Heart left ventricle (tissue), 16 donors: ENCODE measurements at regions not wholly inside any gene's neighbourhood (a gene's known extent, or its start where the extent isn't known, plus 50 kb on each side); places are given as distances from the start of the nearest gene placed in this dataset.

Source experiments
- ATAC-seq, 4 donors: fragments of 200-7000 bp; cut with Tn5 transposase; one replicate each; pipeline ENCODE4 v1.9.1; 2020 to 2022; ENCODE audit warnings: moderate library complexity in 4 of 4, mild to moderate bottlenecking in 3 of 4, moderate number of reproducible peaks in 1 of 4
- DNase-seq, 5 donors: peaks; one replicate each; pipeline ENCODE4 v3.0.0-alpha.2; 2020
- H3K27ac ChIP-seq, 12 donors: fragments of 200-600 bp; sonication (generic) in 4 of 12; one replicate each; pipeline versions ENCODE4 v1.5.0 to v1.8.0; 2016 to 2022; ENCODE audit warnings: mild to moderate bottlenecking in 2 of 12
- H3K27me3 ChIP-seq, 9 donors: fragments of 200-600 bp; sonication (generic) in 2 of 9; one replicate each; pipeline versions ENCODE4 v1.5.1 to v1.8.0; 2016 to 2022; ENCODE audit warnings: mild to moderate bottlenecking in 3 of 9
- H3K36me3 ChIP-seq, 9 donors: fragments of 200-600 bp; sonication (generic) in 2 of 9; one replicate each; pipeline versions ENCODE4 v1.5.0 to v1.8.0; 2018 to 2022; ENCODE audit warnings: mild to moderate bottlenecking in 2 of 9
- H3K4me1 ChIP-seq, 12 donors: fragments of 200-600 bp; sonication (generic) in 4 of 12; one replicate each; pipeline versions ENCODE4 v1.5.0 to v1.8.0; 2016 to 2022; ENCODE audit warnings: mild to moderate bottlenecking in 3 of 12
- H3K4me3 ChIP-seq, 12 donors: fragments of 200-600 bp; sonication (generic) in 4 of 12; one replicate each; pipeline versions ENCODE4 v1.5.0 to v1.8.0; 2017 to 2022; ENCODE audit warnings: mild to moderate bottlenecking in 9 of 12, moderate library complexity in 4 of 12
- H3K9me3 ChIP-seq, 12 donors: fragments of 200-600 bp; sonication (generic) in 4 of 12; one replicate each; pipeline versions ENCODE4 v1.5.0 to v1.8.0; 2016 to 2022; ENCODE audit warnings: mild to moderate bottlenecking in 1 of 12
- POLR2A ChIP-seq, 2 donors: fragments of 450-650 bp; IDR thresholded peaks; one replicate each; pipeline ENCODE4 v1.6.1; 2017; ENCODE audit warnings: antibody characterized with exemption in 2 of 2, mild to moderate bottlenecking in 2 of 2, moderate library complexity in 2 of 2
- WGBS, 4 donors: extraction: QIAGEN DNeasy Blood & Tissue Kit in 2 of 4; methylation state at CpG; one replicate each; pipeline versions ENCODE4 v1.1.5 to v1.1.7; 2013 to 2018; 5-methylcytosine and 5-hydroxymethylcytosine counted together
- intact Hi-C, 10 donors: fragments of 100-400 bp; cut with DNase I; formaldehyde crosslinking; loops; one replicate each; pipeline versions ENCODE4 v1.11.1 to v1.14.2; 2022
- TF ChIP-seq, protein P1 (sequence below), 12 donors: fragments of 200-600 bp; sonication (generic) in 4 of 12; IDR thresholded peaks; one replicate each; pipeline versions ENCODE4 v1.5.0 to v1.8.0; 2018 to 2022; ENCODE audit warnings: antibody characterized with exemption in 12 of 12, mild to moderate bottlenecking in 5 of 12
- donor health status: ischemic (EF 13 %, LVEDD 7.1; RV severe dilation, severe dysfunction).
- donor health status: healthy with polysubstance abuse.
- donor health status: DM: no; HTN: yes; CAD: no.
- donor health status: DM: no; HTN: no; CAD: no.
- donor health status: ischemic (EF 25% LVEDD 6.9; RV normal size, moderate dysfunction).
- donor health status: ischemic (EF 25% LVEDD 5.7; RV mildly dilated, moderate dysfunction).
- donor health status: healthy.
- donor health status: DM: yes; HTN: yes; CAD: no.
- donor health status: ischemic (EF 35%, LVEDD 5.7; RV mildly dilated, moderate dysfunction).
- donor health status: nonischemic (EF 11% LVEDD 7.7; RV severe dilation, severe dysfunction).
- donor health status: DM: yes; HTN: yes; CAD: no.
- donor health status: PGD.
- donor health status: ischemic (EF 29% LVEDD 5.4; RV normal size, mild dysfunction).
- donor health status: nonischemic (EF 23%, LVEDD 6.1; RV moderate dilation, normal function).

GRCh38 chr13:100812982-100813584 is 138.5 kb upstream of the TMTC4 start:
- H3K4me3 ChIP-seq, result no peak overlapping the region
- H3K27me3 ChIP-seq, result no peaks in the 10 kb centered on the region
- intact Hi-C loops, result no loop called here
- WGBS, 4 donors, result 75 to 81% (median 78%) methylated on average over 2 of the region's 2 CpGs
- ATAC-seq (no peak), DNase-seq (no peak)
- no peak for TF ChIP-seq POLR2A (IDR thresholded peaks at IDR 0.05)
- TF ChIP-seq, protein P1, sequence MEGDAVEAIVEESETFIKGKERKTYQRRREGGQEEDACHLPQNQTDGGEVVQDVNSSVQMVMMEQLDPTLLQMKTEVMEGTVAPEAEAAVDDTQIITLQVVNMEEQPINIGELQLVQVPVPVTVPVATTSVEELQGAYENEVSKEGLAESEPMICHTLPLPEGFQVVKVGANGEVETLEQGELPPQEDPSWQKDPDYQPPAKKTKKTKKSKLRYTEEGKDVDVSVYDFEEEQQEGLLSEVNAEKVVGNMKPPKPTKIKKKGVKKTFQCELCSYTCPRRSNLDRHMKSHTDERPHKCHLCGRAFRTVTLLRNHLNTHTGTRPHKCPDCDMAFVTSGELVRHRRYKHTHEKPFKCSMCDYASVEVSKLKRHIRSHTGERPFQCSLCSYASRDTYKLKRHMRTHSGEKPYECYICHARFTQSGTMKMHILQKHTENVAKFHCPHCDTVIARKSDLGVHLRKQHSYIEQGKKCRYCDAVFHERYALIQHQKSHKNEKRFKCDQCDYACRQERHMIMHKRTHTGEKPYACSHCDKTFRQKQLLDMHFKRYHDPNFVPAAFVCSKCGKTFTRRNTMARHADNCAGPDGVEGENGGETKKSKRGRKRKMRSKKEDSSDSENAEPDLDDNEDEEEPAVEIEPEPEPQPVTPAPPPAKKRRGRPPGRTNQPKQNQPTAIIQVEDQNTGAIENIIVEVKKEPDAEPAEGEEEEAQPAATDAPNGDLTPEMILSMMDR (IDR thresholded peaks at IDR 0.05), result no peak
- peak overlapping the region in 4 of 12 donors; percentile 5 to 32 (median 12) for H3K27ac ChIP-seq
- peaks cover 0 to 6% (median 0%) of the 10 kb centered on the region in 12 donors for H3K4me1 ChIP-seq
- no peaks in the 10 kb centered on the region for H3K36me3 ChIP-seq
- peaks cover 0 to 8% (median 0%) of the 10 kb centered on the region in 12 donors for H3K9me3 ChIP-seq

- peaks cover 0 to 9% (median 0%) of the 10 kb centered on the region in 9 donors for H3K27me3 ChIP-seq
- intact Hi-C loops, result no loop called here
- ATAC-seq, result no peak
- H3K27ac ChIP-seq, result no peak overlapping the region
- H3K36me3 ChIP-seq, result no peaks in the 10 kb centered on the region
- no peaks in the 10 kb centered on the region for H3K9me3 ChIP-seq
- 88 to 92% (median 90%) methylated on average over 2 of the region's 2 CpGs for WGBS, 4 donors
- peaks cover 0 to 6% (median 0%) of the 10 kb centered on the region in 12 donors for H3K4me1 ChIP-seq
- TF ChIP-seq, protein P1 (IDR thresholded peaks at IDR 0.05), result no peak
- no peak for TF ChIP-seq POLR2A (IDR thresholded peaks at IDR 0.05)
- no peak overlapping the region for H3K4me3 ChIP-seq
- no peak for DNase-seq
Measured at GRCh38 chr13:100811928-100812327, 137.3 kb upstream of the TMTC4 start.

DNA sequence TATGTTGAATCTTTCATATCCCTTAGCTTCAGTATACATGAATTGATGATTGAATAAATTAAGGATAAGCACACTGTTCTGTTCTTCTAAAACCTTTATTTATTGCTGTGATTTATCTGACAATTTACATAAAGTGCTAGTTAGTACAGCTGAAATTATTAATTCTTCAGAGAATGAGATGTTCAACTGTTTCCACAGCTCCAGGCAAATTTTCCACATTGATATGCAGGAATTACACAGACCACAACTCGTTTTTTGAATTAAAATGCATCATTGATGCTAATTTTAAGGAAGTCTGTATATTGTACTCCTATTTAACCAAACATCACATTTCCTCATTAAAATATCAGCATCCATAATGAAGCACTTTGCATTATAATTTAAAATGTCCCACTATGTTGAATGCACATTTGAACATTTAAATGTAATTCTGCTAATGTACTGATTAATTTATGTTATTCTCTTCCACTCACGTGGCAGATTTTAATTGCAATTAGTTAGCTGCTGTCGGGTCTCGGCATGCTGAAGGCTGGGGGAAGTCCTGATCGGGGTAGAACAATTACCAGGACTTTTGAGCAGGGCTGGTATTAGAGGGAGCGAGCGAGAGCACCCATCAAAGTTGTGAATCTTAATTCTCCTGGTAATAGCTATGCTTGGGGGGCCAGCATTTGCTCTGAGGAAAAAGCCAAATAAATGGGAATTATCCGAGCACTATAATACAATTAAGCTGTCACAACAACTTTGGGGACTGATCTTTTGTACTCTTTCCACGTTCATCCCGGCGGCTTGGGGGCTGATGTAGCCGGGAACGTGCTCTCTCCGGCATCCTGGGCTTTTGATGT is 136.7 kb upstream of the TMTC4 start:
- no peak for ATAC-seq
- TF ChIP-seq, protein P1 (IDR thresholded peaks at IDR 0.05), result no peak
- TF ChIP-seq POLR2A (IDR thresholded peaks at IDR 0.05), result no peak
- Histone ChIP-seq H3K27me3 (peaks cover 0 to 10% (median 0%) of the 10 kb centered on the region in 9 donors), H3K27ac (no peak overlapping the region), H3K4me1 (peaks cover 0 to 6% (median 0%) of the 10 kb centered on the region in 12 donors), H3K9me3 (no peaks in the 10 kb centered on the region), H3K4me3 (no peak overlapping the region), H3K36me3 (no peaks in the 10 kb centered on the region)
- intact Hi-C loops, result no loop called here
- WGBS, 4 donors, result 77 to 79% (median 78%) methylated on average over 14 of the region's 14 CpGs
- DNase-seq, result no peak

- no peak for TF ChIP-seq POLR2A (IDR thresholded peaks at IDR 0.05)
- TF ChIP-seq, protein P1 (IDR thresholded peaks at IDR 0.05), result no peak
- no peaks in the 10 kb centered on the region for H3K36me3 ChIP-seq
- no peak for ATAC-seq
- no peaks in the 10 kb centered on the region for H3K9me3 ChIP-seq
- no peak overlapping the region for H3K27ac ChIP-seq
- DNase-seq, result no peak
- intact Hi-C loops, result no loop called here
- H3K4me1 ChIP-seq, result peaks cover 0 to 6% (median 0%) of the 10 kb centered on the region in 12 donors
- no peak overlapping the region for H3K4me3 ChIP-seq
- 84 to 88% (median 86%) methylated on average over 3 of the region's 3 CpGs for WGBS, 4 donors
- peaks cover 0 to 10% (median 0%) of the 10 kb centered on the region in 9 donors for H3K27me3 ChIP-seq
Measured at GRCh38 chr13:100810481-100810880, 135.9 kb upstream of the TMTC4 start.
